HG02763 (cell line): ENCODE measurements at regions not wholly inside any gene's neighbourhood (a gene's known extent, or its start where the extent isn't known, plus 50 kb on each side); places are given as distances from the start of the nearest gene placed in this dataset.
"Not testable (repeated sequence)": the region's sequence is repeated elsewhere in the genome, so short reads cannot be mapped to it uniquely, and the experiment has no call there.

Experiments
- ATAC-seq: cut with Tn5 transposase; IDR thresholded peaks from one replicate; pipeline ENCODE4 v1.9.1; 2021; ENCODE audit warnings: mild to moderate bottlenecking, moderate library complexity; ENCODE audit not compliant: unreplicated experiment

- no peak for ATAC-seq
Observed at GRCh38 chr5:57398413-57399093, 84.1 kb downstream of the ACTBL2 start.

- ATAC-seq: no peak
Observed at GRCh38 chr5:57396701-57397100, 85.9 kb downstream of the ACTBL2 start.

GRCh38 chr5:57394421-57395210 lies 88.0 kb downstream of the ACTBL2 start:
- no peak for ATAC-seq

- ATAC-seq: no peak
Observed at GRCh38 chr5:57386958-57387357, 95.7 kb downstream of the ACTBL2 start.

GRCh38 chr5:57383093-57383861 lies 99.3 kb downstream of the ACTBL2 start:
- no peak for ATAC-seq

- ATAC-seq: no peak
Observed at GRCh38 chr5:57382655-57383054, 100.0 kb downstream of the ACTBL2 start.

- ATAC-seq: no peak
Observed at GRCh38 chr5:57370376-57370775, 112.2 kb downstream of the ACTBL2 start.

- ATAC-seq: no peak
Observed at GRCh38 chr5:57368010-57368409, 114.6 kb downstream of the ACTBL2 start.

GRCh38 chr5:57366744-57367143 lies 115.9 kb downstream of the ACTBL2 start:
- no peak for ATAC-seq

GRCh38 chr5:57362951-57363350 lies 119.7 kb downstream of the ACTBL2 start:
- ATAC-seq: no peak

- ATAC-seq: no peak
Observed at GRCh38 chr5:57360871-57361270, 121.7 kb downstream of the ACTBL2 start.

GRCh38 chr5:57358796-57359592 lies 123.6 kb downstream of the ACTBL2 start:
- ATAC-seq: no peak

- ATAC-seq: not testable (repeated sequence)
Observed at GRCh38 chr5:57356850-57357249, 125.8 kb downstream of the ACTBL2 start.

- ATAC-seq: no peak
Observed at GRCh38 chr5:57349214-57349613, 133.4 kb downstream of the ACTBL2 start.

GRCh38 chr5:57348376-57349140 lies 134.1 kb downstream of the ACTBL2 start:
- ATAC-seq: no peak

- no peak for ATAC-seq
Observed at GRCh38 chr5:57346328-57346727, 136.3 kb downstream of the ACTBL2 start.

- ATAC-seq: no peak
Observed at GRCh38 chr5:57341380-57341979, 141.1 kb downstream of the ACTBL2 start.

GRCh38 chr5:57340681-57341080 lies 141.9 kb downstream of the ACTBL2 start:
- no peak for ATAC-seq

- ATAC-seq: no peak
Observed at GRCh38 chr5:57339521-57339920, 143.1 kb downstream of the ACTBL2 start.

- ATAC-seq: no peak
Observed at GRCh38 chr5:57338868-57339340, 143.7 kb downstream of the ACTBL2 start.
